ENCODE measurements at regions not wholly inside any gene's neighbourhood (a gene's known extent, or its start where the extent isn't known, plus 50 kb on each side); places are given as distances from the start of the nearest gene placed in this dataset.
A peak's percentile ranks its signal among the peaks of the same experiment; 100 is the strongest.
"Not testable (repeated sequence)": the region's sequence is repeated elsewhere in the genome, so short reads cannot be mapped to it uniquely, and the experiment has no call there.

GRCh38 chrY:17511984-17512383 lies 368.0 kb downstream of the CDY2B start:
- POLR2A ChIA-PET; H3K36me3 ChIP-seq (ENCODE audit: insufficient read depth, low read length); H3K27me3 ChIP-seq (ENCODE audit: control insufficient read depth in 1 of 2, insufficient read depth in 2 of 2, low read length in 2 of 2); H3K27ac ChIP-seq (ENCODE audit: low read depth in 1 of 2, low read length in 2 of 2); H3K4me3 Mint-ChIP-seq; DNase-seq; H3K9me3 ChIP-seq (ENCODE audit: control insufficient read depth in 1 of 2, insufficient read depth in 1 of 2, low read length in 2 of 2); H3K27me3 Mint-ChIP-seq; ATAC-seq (ENCODE audit: poor library complexity); H3K4me3 ChIP-seq (ENCODE audit: low read length); H3K4me1 Mint-ChIP-seq (ENCODE audit: low read depth); intact Hi-C loops (cut with DNase I, micrococcal nuclease); H3K36me3 Mint-ChIP-seq (ENCODE audit: low read depth); H3K9me3 Mint-ChIP-seq; H3K4me1 ChIP-seq (ENCODE audit: insufficient read depth, low read length); H3K27ac Mint-ChIP-seq; CTCF ChIA-PET: not testable (repeated sequence)

DNA sequence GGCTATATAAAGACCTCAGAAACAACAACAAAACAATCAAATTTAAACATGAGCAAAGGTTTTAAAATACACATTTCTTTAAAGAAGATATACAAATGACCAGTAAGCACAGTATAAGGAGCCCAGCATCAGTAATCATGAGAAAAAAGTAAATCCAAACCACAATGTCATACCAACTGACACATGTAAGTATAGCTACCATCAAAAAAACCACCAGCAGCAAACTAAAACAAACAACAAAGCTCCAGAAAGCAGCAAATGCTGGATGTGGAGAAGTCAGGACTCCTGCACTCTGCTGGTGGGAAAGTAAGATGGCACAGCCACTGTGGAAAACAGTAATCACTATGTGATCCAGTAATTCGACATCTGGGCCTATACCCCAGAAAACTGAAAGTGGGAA lies 368.5 kb downstream of the CDY2B start:
- H3K9me3 Mint-ChIP-seq; CTCF ChIA-PET; H3K36me3 Mint-ChIP-seq (ENCODE audit: low read depth); H3K27me3 ChIP-seq (ENCODE audit: control insufficient read depth in 1 of 2, insufficient read depth in 2 of 2, low read length in 2 of 2); H3K36me3 ChIP-seq (ENCODE audit: insufficient read depth, low read length); H3K4me3 Mint-ChIP-seq; H3K4me3 ChIP-seq (ENCODE audit: low read length); POLR2A ChIA-PET; ATAC-seq (ENCODE audit: poor library complexity); H3K9me3 ChIP-seq (ENCODE audit: control insufficient read depth in 1 of 2, insufficient read depth in 1 of 2, low read length in 2 of 2); H3K4me1 Mint-ChIP-seq (ENCODE audit: low read depth); intact Hi-C loops (cut with DNase I, micrococcal nuclease); H3K27ac Mint-ChIP-seq; H3K27ac ChIP-seq (ENCODE audit: low read depth in 1 of 2, low read length in 2 of 2); DNase-seq; H3K4me1 ChIP-seq (ENCODE audit: insufficient read depth, low read length); H3K27me3 Mint-ChIP-seq: not testable (repeated sequence)

GRCh38 chrY:17505834-17506233 lies 374.2 kb downstream of the CDY2B start:
- DNase-seq; intact Hi-C loops (cut with DNase I, micrococcal nuclease); POLR2A ChIA-PET; H3K9me3 ChIP-seq (ENCODE audit: control insufficient read depth in 1 of 2, insufficient read depth in 1 of 2, low read length in 2 of 2); H3K27me3 ChIP-seq (ENCODE audit: control insufficient read depth in 1 of 2, insufficient read depth in 2 of 2, low read length in 2 of 2); CTCF ChIA-PET; H3K4me1 Mint-ChIP-seq (ENCODE audit: low read depth); H3K9me3 Mint-ChIP-seq; H3K36me3 Mint-ChIP-seq (ENCODE audit: low read depth); H3K27me3 Mint-ChIP-seq; H3K4me1 ChIP-seq (ENCODE audit: insufficient read depth, low read length); H3K36me3 ChIP-seq (ENCODE audit: insufficient read depth, low read length); H3K27ac Mint-ChIP-seq; H3K4me3 Mint-ChIP-seq; H3K4me3 ChIP-seq (ENCODE audit: low read length); H3K27ac ChIP-seq (ENCODE audit: low read depth in 1 of 2, low read length in 2 of 2); ATAC-seq (ENCODE audit: poor library complexity): not testable (repeated sequence)

- H3K27ac ChIP-seq (ENCODE audit: low read depth in 1 of 2, low read length in 2 of 2); H3K9me3 Mint-ChIP-seq; H3K4me3 ChIP-seq (ENCODE audit: low read length); H3K36me3 Mint-ChIP-seq (ENCODE audit: low read depth); H3K4me3 Mint-ChIP-seq; H3K9me3 ChIP-seq (ENCODE audit: control insufficient read depth in 1 of 2, insufficient read depth in 1 of 2, low read length in 2 of 2); H3K4me1 Mint-ChIP-seq (ENCODE audit: low read depth); H3K4me1 ChIP-seq (ENCODE audit: insufficient read depth, low read length); POLR2A ChIA-PET; intact Hi-C loops (cut with DNase I, micrococcal nuclease); H3K27me3 ChIP-seq (ENCODE audit: control insufficient read depth in 1 of 2, insufficient read depth in 2 of 2, low read length in 2 of 2); H3K27me3 Mint-ChIP-seq; H3K36me3 ChIP-seq (ENCODE audit: insufficient read depth, low read length); ATAC-seq (ENCODE audit: poor library complexity); DNase-seq; H3K27ac Mint-ChIP-seq; CTCF ChIA-PET: not testable (repeated sequence)
Measured at GRCh38 chrY:17484763-17485162, 395.3 kb downstream of the CDY2B start.

DNA sequence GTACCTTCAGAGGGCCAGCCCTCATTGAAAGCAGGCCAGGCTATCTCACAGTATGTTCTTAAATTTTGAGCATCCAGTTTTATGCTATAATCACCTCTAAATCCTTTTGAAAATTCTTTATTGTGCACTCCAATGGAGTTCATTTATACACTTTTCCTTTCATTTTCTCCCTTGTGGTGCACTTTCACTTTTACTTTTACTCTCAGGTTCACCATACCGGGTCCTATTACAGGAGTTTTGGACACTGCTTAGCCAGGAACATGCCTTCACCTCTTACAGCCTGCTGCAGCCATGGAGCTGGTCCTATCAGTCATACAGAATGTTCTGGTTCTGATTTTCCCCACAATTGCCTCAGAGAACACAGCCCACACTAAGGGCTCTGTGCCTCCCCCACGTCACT lies 395.9 kb downstream of the CDY2B start:
- H3K36me3 ChIP-seq (ENCODE audit: insufficient read depth, low read length); H3K27me3 ChIP-seq (ENCODE audit: control insufficient read depth in 1 of 2, insufficient read depth in 2 of 2, low read length in 2 of 2); ATAC-seq (ENCODE audit: poor library complexity); H3K27ac ChIP-seq (ENCODE audit: low read depth in 1 of 2, low read length in 2 of 2); H3K9me3 ChIP-seq (ENCODE audit: control insufficient read depth in 1 of 2, insufficient read depth in 1 of 2, low read length in 2 of 2); H3K4me3 ChIP-seq (ENCODE audit: low read length); H3K9me3 Mint-ChIP-seq; H3K27me3 Mint-ChIP-seq; CTCF ChIA-PET; H3K4me3 Mint-ChIP-seq; intact Hi-C loops (cut with DNase I, micrococcal nuclease); H3K4me1 ChIP-seq (ENCODE audit: insufficient read depth, low read length); DNase-seq; H3K36me3 Mint-ChIP-seq (ENCODE audit: low read depth); POLR2A ChIA-PET; H3K27ac Mint-ChIP-seq; H3K4me1 Mint-ChIP-seq (ENCODE audit: low read depth): not testable (repeated sequence)

DNA sequence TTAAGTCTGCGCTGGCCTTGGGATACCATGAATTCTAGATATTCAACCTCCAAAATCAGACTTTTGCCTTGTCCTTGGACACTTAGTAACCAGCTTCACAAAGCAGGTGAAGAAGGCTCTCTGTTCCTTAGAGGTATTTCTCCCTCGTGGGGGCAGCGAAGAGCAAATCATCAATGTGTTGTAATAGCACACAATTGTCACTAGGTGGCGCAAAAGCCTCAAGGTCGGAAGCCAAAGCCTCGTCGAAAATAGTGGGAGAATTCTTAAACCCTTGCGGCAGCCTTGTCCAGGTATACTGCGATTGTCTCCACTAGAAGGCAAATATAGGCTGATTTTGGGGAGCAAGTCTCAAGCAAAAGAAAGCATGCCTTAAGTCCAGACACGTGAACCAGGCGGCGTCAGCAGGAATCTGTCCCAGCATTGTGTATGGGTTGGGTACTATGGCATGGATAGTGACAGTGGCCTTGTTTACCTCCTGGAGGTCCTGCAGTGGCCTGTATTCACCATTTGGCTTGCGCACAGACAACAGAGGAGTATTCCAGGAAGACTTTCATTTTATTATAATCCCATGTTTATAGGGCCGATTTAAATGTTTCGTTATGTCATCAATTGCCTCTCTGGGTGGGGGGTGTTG lies 398.5 kb downstream of the CDY2B start:
- DNase-seq; H3K27ac Mint-ChIP-seq; CTCF ChIA-PET; H3K27me3 ChIP-seq (ENCODE audit: control insufficient read depth in 1 of 2, insufficient read depth in 2 of 2, low read length in 2 of 2); POLR2A ChIA-PET; H3K9me3 ChIP-seq (ENCODE audit: control insufficient read depth in 1 of 2, insufficient read depth in 1 of 2, low read length in 2 of 2); H3K27me3 Mint-ChIP-seq; H3K27ac ChIP-seq (ENCODE audit: low read depth in 1 of 2, low read length in 2 of 2); H3K4me3 ChIP-seq (ENCODE audit: low read length); intact Hi-C loops (cut with DNase I, micrococcal nuclease); H3K4me3 Mint-ChIP-seq; H3K9me3 Mint-ChIP-seq; H3K4me1 Mint-ChIP-seq (ENCODE audit: low read depth); H3K36me3 ChIP-seq (ENCODE audit: insufficient read depth, low read length); H3K4me1 ChIP-seq (ENCODE audit: insufficient read depth, low read length); H3K36me3 Mint-ChIP-seq (ENCODE audit: low read depth): not testable (repeated sequence)
- ATAC-seq (ENCODE audit: poor library complexity), result peak; percentile 37

DNA sequence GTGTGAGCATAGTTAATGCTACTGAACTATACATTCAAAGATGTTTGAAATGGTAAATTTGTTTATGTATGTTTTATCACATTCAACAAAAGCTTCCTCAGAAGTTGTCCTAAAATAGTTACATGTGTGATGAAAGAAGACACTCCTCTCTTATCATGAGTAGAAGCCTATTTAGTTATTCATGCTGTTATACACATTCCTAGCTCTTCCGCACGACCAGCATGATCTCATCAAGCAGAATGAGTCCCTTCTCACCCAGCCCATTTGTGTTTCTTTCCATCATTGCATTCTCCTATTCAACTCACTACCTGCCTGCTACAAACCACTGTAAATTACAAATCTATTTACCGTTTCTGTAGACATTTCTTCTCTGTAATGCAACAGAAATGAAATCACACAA lies 408.0 kb downstream of the CDY2B start:
- POLR2A ChIA-PET, result not testable (repeated sequence)

More for the DNA sequence above, 408.0 kb downstream of the CDY2B start:
- DNase-seq; H3K27me3 Mint-ChIP-seq; H3K36me3 Mint-ChIP-seq (ENCODE audit: low read depth); H3K9me3 Mint-ChIP-seq; H3K4me1 ChIP-seq (ENCODE audit: insufficient read depth, low read length); H3K36me3 ChIP-seq (ENCODE audit: insufficient read depth, low read length); H3K27ac Mint-ChIP-seq; CTCF ChIA-PET; ATAC-seq (ENCODE audit: poor library complexity); H3K27me3 ChIP-seq (ENCODE audit: control insufficient read depth in 1 of 2, insufficient read depth in 2 of 2, low read length in 2 of 2); H3K4me3 Mint-ChIP-seq; H3K4me1 Mint-ChIP-seq (ENCODE audit: low read depth); H3K27ac ChIP-seq (ENCODE audit: low read depth in 1 of 2, low read length in 2 of 2); H3K9me3 ChIP-seq (ENCODE audit: control insufficient read depth in 1 of 2, insufficient read depth in 1 of 2, low read length in 2 of 2); H3K4me3 ChIP-seq (ENCODE audit: low read length); intact Hi-C loops (cut with DNase I, micrococcal nuclease): not testable (repeated sequence)
